ENCODE measurements at regions not wholly inside any gene's neighbourhood (a gene's known extent, or its start where the extent isn't known, plus 50 kb on each side); places are given as distances from the start of the nearest gene placed in this dataset.

DNA sequence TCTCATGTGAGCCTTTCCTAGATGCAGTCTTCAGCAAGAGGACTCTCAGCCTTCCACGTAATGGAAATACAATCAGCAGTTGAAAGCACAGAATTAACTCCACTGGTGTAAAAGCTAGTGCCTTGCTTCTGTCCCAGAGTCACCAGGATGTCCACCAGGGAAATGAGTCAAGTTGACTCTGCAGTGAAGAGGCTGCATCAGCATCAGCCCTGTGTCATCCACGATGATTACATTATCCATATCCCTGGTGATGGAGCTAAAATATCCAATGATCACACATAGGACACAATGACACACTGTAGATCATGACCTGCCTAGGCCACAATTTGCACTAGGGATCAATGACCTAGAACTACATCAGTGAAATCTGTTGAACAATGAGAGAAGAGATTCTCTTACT lies 262.4 kb downstream of the ERMARD start:
- TF ChIP-seq YY1 (IDR thresholded peaks at IDR 0.05; ENCODE audit: insufficient read depth, insufficient read length), result no peak
- no peak for TF ChIP-seq ZNF274 (IDR thresholded peaks at IDR 0.05; ENCODE audit: low read depth, low read length)

All from NT2/D1 (cell line).